Karpas-422 (cell line): ENCODE measurements at regions not wholly inside any gene's neighbourhood (a gene's known extent, or its start where the extent isn't known, plus 50 kb on each side); places are given as distances from the start of the nearest gene placed in this dataset.

ENCODE experiments used
- DNase-seq: peaks from one replicate; pipeline ENCODE4 v3.0.0-alpha.2; 2015
- H2AFZ ChIP-seq: fragments of 200-600 bp; sonication (generic); 2 replicates; pipeline ENCODE4 v1.6.1; 2014; ENCODE audit warnings: antibody characterized with exemption, low read length, mixed read lengths
- H3K27ac ChIP-seq: fragments of 200-600 bp; sonication (generic); 2 replicates; pipeline ENCODE4 v1.5.1; 2014; ENCODE audit warnings: mild to moderate bottlenecking, low read length, moderate library complexity
- H3K27me3 ChIP-seq: fragments of 200-600 bp; sonication (generic); 2 replicates; pipeline ENCODE4 v1.6.1; 2014; ENCODE audit warnings: low read length, mixed read lengths
- H3K36me3 ChIP-seq: fragments of 200-600 bp; sonication (generic); 2 replicates; pipeline ENCODE4 v1.6.1; 2014; ENCODE audit warnings: low read length, mixed read lengths; ENCODE audit not compliant: insufficient read depth
- H3K4me1 ChIP-seq: fragments of 200-600 bp; sonication (generic); 2 replicates; pipeline ENCODE4 v1.6.1; 2014; ENCODE audit warnings: mild to moderate bottlenecking, low read length, mixed read lengths
- H3K4me2 ChIP-seq: fragments of 200-600 bp; sonication (generic); 2 replicates; pipeline ENCODE4 v1.6.1; 2014; ENCODE audit warnings: low read length, low read depth, mild to moderate bottlenecking; ENCODE audit not compliant: poor library complexity, severe bottlenecking
- H3K4me3 ChIP-seq: fragments of 200-600 bp; sonication (generic); 2 replicates; pipeline ENCODE4 v1.5.1; 2014; ENCODE audit warnings: mild to moderate bottlenecking, antibody characterized with exemption, low read length, mixed read lengths
- H3K79me2 ChIP-seq: fragments of 200-600 bp; sonication (generic); 2 replicates; pipeline ENCODE4 v1.6.1; 2014; ENCODE audit warnings: mild to moderate bottlenecking, low read length, mixed read lengths
- H3K9ac ChIP-seq: fragments of 200-600 bp; sonication (generic); 2 replicates; pipeline ENCODE4 v1.6.0; 2014; ENCODE audit warnings: low read length
- H3K9me2 ChIP-seq: fragments of 200-600 bp; sonication (generic), shearing (Covaris generic); replicated peaks from 2 replicates; pipeline ENCODE4 v1.6.0; 2014; ENCODE audit warnings: mild to moderate bottlenecking, low read length, moderate library complexity; ENCODE audit not compliant: insufficient read depth
- H3K9me3 ChIP-seq: fragments of 300-700, 200-600 bp; sonication (generic); 2 replicates; pipeline ENCODE4 v1.6.1; 2014; ENCODE audit warnings: low read length, mixed read lengths
- H4K20me1 ChIP-seq: fragments of 200-600 bp; sonication (generic); 2 replicates; pipeline ENCODE4 v1.6.1; 2014; ENCODE audit warnings: mild to moderate bottlenecking, antibody characterized with exemption, low read length, low read depth; ENCODE audit not compliant: insufficient read depth

GRCh38 chr16:85536411-85537330, 76.5 kb upstream of the GSE1 start:
- no peaks in the 10 kb centered on the region for H3K9me2 ChIP-seq
- no peaks in the 10 kb centered on the region for H3K36me3 ChIP-seq
- no peaks in the 10 kb centered on the region for H3K4me1 ChIP-seq
- no peaks in the 10 kb centered on the region for H3K27me3 ChIP-seq
- no peak overlapping the region for H3K4me2 ChIP-seq
- H3K79me2 ChIP-seq: no peaks in the 10 kb centered on the region
- H4K20me1 ChIP-seq: no peaks in the 10 kb centered on the region; the same call in 1 of the 2 replicates
- DNase-seq: no peak
- H3K9me3 ChIP-seq: 0 out of 2 replicates have a peak, but pooled peaks cover 3% of the 10 kb centered on the region
- H3K9ac ChIP-seq: no peak overlapping the region
- H2AFZ ChIP-seq: no peak overlapping the region
- no peak overlapping the region for H3K27ac ChIP-seq
- H3K4me3 ChIP-seq: no peak overlapping the region

GRCh38 chr16:85537331-85537788, 75.8 kb upstream of the GSE1 start:
- H4K20me1 ChIP-seq: no peaks in the 10 kb centered on the region; the same call in 1 of the 2 replicates
- H3K36me3 ChIP-seq: no peaks in the 10 kb centered on the region
- H3K4me2 ChIP-seq: no peak overlapping the region
- H3K79me2 ChIP-seq: no peaks in the 10 kb centered on the region
- H3K9me2 ChIP-seq: no peaks in the 10 kb centered on the region
- no peaks in the 10 kb centered on the region for H3K27me3 ChIP-seq
- H3K9me3 ChIP-seq: 0 out of 2 replicates have a peak, but pooled peaks cover 3% of the 10 kb centered on the region
- no peak overlapping the region for H3K4me3 ChIP-seq
- H3K27ac ChIP-seq: no peak overlapping the region
- no peaks in the 10 kb centered on the region for H3K4me1 ChIP-seq
- no peak overlapping the region for H3K9ac ChIP-seq
- H2AFZ ChIP-seq: no peak overlapping the region
- no peak for DNase-seq

- Histone ChIP-seq H3K27me3 (no peaks in the 10 kb centered on the region), H3K9ac (no peak overlapping the region), H3K4me1 (no peaks in the 10 kb centered on the region), H3K79me2 (no peaks in the 10 kb centered on the region), H2AFZ (no peak overlapping the region), H3K36me3 (no peaks in the 10 kb centered on the region), H3K4me2 (no peak overlapping the region), H3K27ac (no peak overlapping the region), H4K20me1 (no peaks in the 10 kb centered on the region; the same call in 1 of the 2 replicates), H3K4me3 (no peak overlapping the region), H3K9me3 (0 out of 2 replicates have a peak, but pooled peaks cover 3% of the 10 kb centered on the region), H3K9me2 (no peaks in the 10 kb centered on the region)
- DNase-seq: no peak
Observed at GRCh38 chr16:85537795-85538401, 75.2 kb upstream of the GSE1 start.

GRCh38 chr16:85539084-85539483, 74.0 kb upstream of the GSE1 start:
- no peak for DNase-seq
- H3K4me3 ChIP-seq: no peak overlapping the region
- H3K27me3 ChIP-seq: no peaks in the 10 kb centered on the region
- no peaks in the 10 kb centered on the region; the same call in 1 of the 2 replicates for H4K20me1 ChIP-seq
- H3K79me2 ChIP-seq: no peaks in the 10 kb centered on the region
- no peak overlapping the region for H2AFZ ChIP-seq
- H3K9me3 ChIP-seq: 0 out of 2 replicates have a peak, but pooled peaks cover 3% of the 10 kb centered on the region
- no peak overlapping the region for H3K27ac ChIP-seq
- no peaks in the 10 kb centered on the region for H3K9me2 ChIP-seq
- H3K4me2 ChIP-seq: no peak overlapping the region
- peaks cover 7% of the 10 kb centered on the region for H3K4me1 ChIP-seq
- no peak overlapping the region for H3K9ac ChIP-seq
- no peaks in the 10 kb centered on the region for H3K36me3 ChIP-seq

- Histone ChIP-seq H3K4me2 (no peak overlapping the region), H3K9ac (no peak overlapping the region), H3K36me3 (no peaks in the 10 kb centered on the region), H3K4me1 (peaks cover 7% of the 10 kb centered on the region), H3K9me3 (0 out of 2 replicates have a peak, but pooled peaks cover 3% of the 10 kb centered on the region), H3K9me2 (no peaks in the 10 kb centered on the region), H3K79me2 (no peaks in the 10 kb centered on the region), H3K4me3 (no peak overlapping the region), H2AFZ (no peak overlapping the region), H3K27ac (no peak overlapping the region), H4K20me1 (no peaks in the 10 kb centered on the region; the same call in 1 of the 2 replicates), H3K27me3 (no peaks in the 10 kb centered on the region)
- no peak for DNase-seq
Observed at GRCh38 chr16:85539629-85540291, 73.4 kb upstream of the GSE1 start.

- H3K9me2 ChIP-seq: no peaks in the 10 kb centered on the region
- H2AFZ ChIP-seq: no peak overlapping the region
- H3K9me3 ChIP-seq: 0 out of 2 replicates have a peak, but pooled peaks cover 3% of the 10 kb centered on the region
- H4K20me1 ChIP-seq: 0 out of 2 replicates have a peak, but pooled peaks cover 4% of the 10 kb centered on the region
- no peak overlapping the region for H3K4me3 ChIP-seq
- peaks cover 7% of the 10 kb centered on the region for H3K4me1 ChIP-seq
- no peaks in the 10 kb centered on the region for H3K27me3 ChIP-seq
- H3K79me2 ChIP-seq: no peaks in the 10 kb centered on the region
- H3K27ac ChIP-seq: no peak overlapping the region
- DNase-seq: no peak
- no peaks in the 10 kb centered on the region for H3K36me3 ChIP-seq
- no peak overlapping the region for H3K9ac ChIP-seq
- no peak overlapping the region for H3K4me2 ChIP-seq
Observed at GRCh38 chr16:85541181-85541580, 71.9 kb upstream of the GSE1 start.

- H3K9ac ChIP-seq: no peak overlapping the region
- H3K79me2 ChIP-seq: no peaks in the 10 kb centered on the region
- H3K4me2 ChIP-seq: no peak overlapping the region
- H3K9me3 ChIP-seq: 0 out of 2 replicates have a peak, but pooled peaks cover 3% of the 10 kb centered on the region
- H3K27me3 ChIP-seq: no peaks in the 10 kb centered on the region
- H3K4me3 ChIP-seq: no peak overlapping the region
- H2AFZ ChIP-seq: no peak overlapping the region
- no peaks in the 10 kb centered on the region for H3K36me3 ChIP-seq
- peaks cover 7% of the 10 kb centered on the region for H3K4me1 ChIP-seq
- H3K9me2 ChIP-seq: no peaks in the 10 kb centered on the region
- DNase-seq: no peak
- no peak overlapping the region for H3K27ac ChIP-seq
- 0 out of 2 replicates have a peak, but pooled peaks cover 4% of the 10 kb centered on the region for H4K20me1 ChIP-seq
Observed at GRCh38 chr16:85541619-85541979, 71.5 kb upstream of the GSE1 start.
